Mammary epithelial cell (primary cell): ENCODE measurements at regions not wholly inside any gene's neighbourhood (a gene's known extent, or its start where the extent isn't known, plus 50 kb on each side); places are given as distances from the start of the nearest gene placed in this dataset.

Experiments
- CTCF ChIP-seq, 2 donors: IDR thresholded peaks in 1 of 2; conservative IDR thresholded peaks in 1 of 2; 2 replicates each; pipeline ENCODE4 v1.5.1; 2011 to 2012; ENCODE audit warnings: inconsistent platforms in 2 of 2, low read length in 2 of 2, mild to moderate bottlenecking in 2 of 2, control low read depth in 1 of 2, low read depth in 1 of 2; ENCODE audit not compliant: insufficient read depth in 1 of 2; ENCODE audit errors: extremely low read depth in 1 of 2
- EZH2 ChIP-seq: IDR thresholded peaks from 2 replicates; pipeline ENCODE4 v1.6.1; 2012; ENCODE audit warnings: low read length, inconsistent platforms, borderline replicate concordance

- TF ChIP-seq CTCF (conservative IDR thresholded peaks at IDR 0.05 in 1 of 2, IDR thresholded peaks at IDR 0.05 in 1 of 2; ENCODE audit: extremely low read depth in 1 of 2, insufficient read depth in 1 of 2, low read depth in 1 of 2, low read length in 2 of 2) (no peak), EZH2 (no peak)
Measured at GRCh38 chr13:31072041-31072440, 89.7 kb downstream of the HSPH1 start.
